Endodermal cell (in vitro differentiated cells): ENCODE measurements at regions not wholly inside any gene's neighbourhood (a gene's known extent, or its start where the extent isn't known, plus 50 kb on each side); places are given as distances from the start of the nearest gene placed in this dataset.

Experiments
- DNase-seq: peaks from one replicate; pipeline ENCODE4 v3.0.0-alpha.2; 2017
- H3K27ac ChIP-seq: 2 replicates; pipeline ENCODE4 v1.5.1; 2013; ENCODE audit warnings: mild to moderate bottlenecking, low read depth, low read length, moderate library complexity
- H3K27me3 ChIP-seq: 2 replicates; pipeline ENCODE4 v1.6.1; 2013; ENCODE audit warnings: mild to moderate bottlenecking, low read length, moderate library complexity; ENCODE audit not compliant: insufficient read depth, control insufficient read depth, poor library complexity, severe bottlenecking
- H3K36me3 ChIP-seq: 2 replicates; pipeline ENCODE4 v1.7.0; 2013; ENCODE audit warnings: mild to moderate bottlenecking, low read length, moderate library complexity; ENCODE audit not compliant: control insufficient read depth, insufficient read depth
- H3K4me1 ChIP-seq: one replicate; pipeline ENCODE4 v1.7.0; 2013; ENCODE audit warnings: low read length; ENCODE audit not compliant: control insufficient read depth, insufficient read depth
- H3K4me3 ChIP-seq: 2 replicates; pipeline ENCODE4 v1.5.1; 2013; ENCODE audit warnings: mild to moderate bottlenecking, low read length, moderate library complexity
- H3K9ac ChIP-seq: 2 replicates; pipeline ENCODE4 v1.6.1; 2013; ENCODE audit warnings: mild to moderate bottlenecking, low read length, moderate library complexity; ENCODE audit not compliant: poor library complexity, severe bottlenecking; ENCODE audit errors: extremely low read depth
- H3K9me3 ChIP-seq: 2 replicates; pipeline ENCODE4 v1.6.1; 2013; ENCODE audit warnings: mild to moderate bottlenecking, low read length, moderate library complexity; ENCODE audit not compliant: control insufficient read depth
- H3K27ac Mint-ChIP-seq: 2 replicates; pipeline ENCODE4 v1.8.0; 2020; ENCODE audit warnings: mixed read lengths
- H3K27me3 Mint-ChIP-seq: 2 replicates; pipeline ENCODE4 v1.8.0; 2021; ENCODE audit warnings: mild to moderate bottlenecking, mixed read lengths; ENCODE audit not compliant: insufficient read depth
- H3K36me3 Mint-ChIP-seq: 2 replicates; pipeline ENCODE4 v1.8.0; 2020; ENCODE audit warnings: low read depth, mixed read lengths
- H3K4me1 Mint-ChIP-seq: 2 replicates; pipeline ENCODE4 v1.8.0; 2020; ENCODE audit warnings: mixed read lengths
- H3K4me3 Mint-ChIP-seq: 2 replicates; pipeline ENCODE4 v1.8.0; 2020; ENCODE audit warnings: mild to moderate bottlenecking, moderate library complexity, mixed read lengths
- H3K9me3 Mint-ChIP-seq: 2 replicates; pipeline ENCODE4 v1.8.0; 2020; ENCODE audit warnings: mild to moderate bottlenecking, mixed read lengths
- WGBS, 2 experiments: methylation state at CpG; one replicate each; pipeline versions ENCODE4 v1.1.5 to v1.1.7; 2013; ENCODE audit warnings: missing lambda C conversion rate in 2 of 2, mixed read lengths in 1 of 2; ENCODE audit not compliant: insufficient coverage in 1 of 2, insufficient read length in 1 of 2; 5-methylcytosine and 5-hydroxymethylcytosine counted together
- TF ChIP-seq, protein P1 (sequence below): fragments of 200-600 bp; sonication (generic); conservative IDR thresholded peaks from 2 replicates; pipeline ENCODE4 v1.5.0; 2021; ENCODE audit warnings: antibody characterized with exemption, mild to moderate bottlenecking

DNA sequence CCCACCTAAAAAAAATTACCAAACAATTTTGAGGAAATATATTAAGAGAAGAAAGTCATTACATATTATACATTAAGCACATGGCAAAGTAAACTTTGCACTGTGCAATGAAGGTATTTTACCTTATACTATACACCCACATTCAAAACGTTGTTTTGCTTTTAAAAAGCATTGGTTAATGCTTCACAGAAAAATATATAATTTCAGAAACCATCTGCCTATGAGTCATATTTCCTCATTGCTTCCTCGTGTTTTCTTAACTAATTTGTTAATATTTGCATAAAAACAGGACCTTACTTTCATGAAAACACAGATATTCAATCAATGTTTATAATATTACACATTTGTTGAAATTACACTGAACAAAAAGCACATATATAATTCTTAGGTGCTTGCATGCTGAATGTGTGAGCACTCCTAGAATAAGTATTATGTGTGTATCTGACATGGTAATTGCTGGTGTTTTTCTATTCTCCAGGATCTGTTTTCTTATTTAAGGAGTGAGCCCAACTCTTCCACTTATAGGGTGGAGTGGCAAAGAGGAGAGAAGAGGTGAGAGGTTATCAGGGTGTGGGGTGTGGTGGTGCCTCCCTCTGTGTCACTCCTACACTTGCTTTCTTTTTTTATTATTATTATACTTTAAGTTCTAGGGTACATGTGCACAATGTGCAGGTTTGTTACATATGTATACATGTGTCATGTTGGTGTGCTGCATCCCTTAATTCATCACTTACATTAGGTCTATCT is 95.1 kb upstream of the IQCM start:
- Histone ChIP-seq H3K27me3 (no peaks in the 10 kb centered on the region), H3K36me3 (no peaks in the 10 kb centered on the region), H3K9ac (no peak overlapping the region), H3K27ac (no peak overlapping the region), H3K9me3 (no peaks in the 10 kb centered on the region), H3K4me1 (no peaks in the 10 kb centered on the region), H3K4me3 (no peak overlapping the region)
- Mint-ChIP-seq H3K4me1 (peaks cover 2% of the 10 kb centered on the region), H3K27me3 (no peaks in the 10 kb centered on the region), H3K4me3 (no peak overlapping the region), H3K27ac (no peak overlapping the region), H3K36me3 (no peaks in the 10 kb centered on the region), H3K9me3 (peaks cover 6% of the 10 kb centered on the region)
- DNase-seq: no peak
- TF ChIP-seq, protein P1, sequence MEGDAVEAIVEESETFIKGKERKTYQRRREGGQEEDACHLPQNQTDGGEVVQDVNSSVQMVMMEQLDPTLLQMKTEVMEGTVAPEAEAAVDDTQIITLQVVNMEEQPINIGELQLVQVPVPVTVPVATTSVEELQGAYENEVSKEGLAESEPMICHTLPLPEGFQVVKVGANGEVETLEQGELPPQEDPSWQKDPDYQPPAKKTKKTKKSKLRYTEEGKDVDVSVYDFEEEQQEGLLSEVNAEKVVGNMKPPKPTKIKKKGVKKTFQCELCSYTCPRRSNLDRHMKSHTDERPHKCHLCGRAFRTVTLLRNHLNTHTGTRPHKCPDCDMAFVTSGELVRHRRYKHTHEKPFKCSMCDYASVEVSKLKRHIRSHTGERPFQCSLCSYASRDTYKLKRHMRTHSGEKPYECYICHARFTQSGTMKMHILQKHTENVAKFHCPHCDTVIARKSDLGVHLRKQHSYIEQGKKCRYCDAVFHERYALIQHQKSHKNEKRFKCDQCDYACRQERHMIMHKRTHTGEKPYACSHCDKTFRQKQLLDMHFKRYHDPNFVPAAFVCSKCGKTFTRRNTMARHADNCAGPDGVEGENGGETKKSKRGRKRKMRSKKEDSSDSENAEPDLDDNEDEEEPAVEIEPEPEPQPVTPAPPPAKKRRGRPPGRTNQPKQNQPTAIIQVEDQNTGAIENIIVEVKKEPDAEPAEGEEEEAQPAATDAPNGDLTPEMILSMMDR: no peak
- 82 to 83% methylated on average over 1 to 2 of the region's 2 CpGs for WGBS, 2 experiments

DNA sequence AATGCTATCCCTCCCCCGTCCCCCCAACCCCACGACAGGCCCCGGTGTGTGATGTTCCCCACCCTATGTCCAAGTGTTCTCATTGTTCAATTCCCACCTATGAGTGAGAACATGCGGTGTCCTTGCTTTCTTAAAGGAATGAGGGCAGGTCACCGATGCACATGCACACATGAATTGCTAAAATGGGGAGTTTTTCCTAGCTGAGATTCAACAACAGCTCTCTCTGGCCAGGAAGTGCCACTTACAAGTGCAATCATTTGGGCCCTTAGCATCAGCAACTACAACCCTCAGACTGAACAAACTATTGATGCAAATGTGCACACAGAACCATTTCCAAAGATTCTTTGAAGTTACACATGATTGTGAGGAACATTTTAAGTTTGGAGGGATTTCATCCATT is 95.7 kb upstream of the IQCM start:
- no peak overlapping the region for H3K27ac ChIP-seq
- TF ChIP-seq, protein P1: no peak
- no peak overlapping the region for H3K27ac Mint-ChIP-seq
- peaks cover 6% of the 10 kb centered on the region for H3K9me3 Mint-ChIP-seq
- 83 to 91% methylated on average over 2 to 5 of the region's 5 CpGs for WGBS, 2 experiments
- H3K9ac ChIP-seq: no peak overlapping the region
- H3K36me3 Mint-ChIP-seq: no peaks in the 10 kb centered on the region
- H3K4me1 Mint-ChIP-seq: peaks cover 2% of the 10 kb centered on the region
- no peak for DNase-seq
- H3K4me1 ChIP-seq: no peaks in the 10 kb centered on the region
- H3K9me3 ChIP-seq: no peaks in the 10 kb centered on the region
- no peaks in the 10 kb centered on the region for H3K27me3 ChIP-seq
- no peak overlapping the region for H3K4me3 ChIP-seq
- no peak overlapping the region for H3K4me3 Mint-ChIP-seq
- H3K36me3 ChIP-seq: no peaks in the 10 kb centered on the region
- H3K27me3 Mint-ChIP-seq: no peaks in the 10 kb centered on the region

DNA sequence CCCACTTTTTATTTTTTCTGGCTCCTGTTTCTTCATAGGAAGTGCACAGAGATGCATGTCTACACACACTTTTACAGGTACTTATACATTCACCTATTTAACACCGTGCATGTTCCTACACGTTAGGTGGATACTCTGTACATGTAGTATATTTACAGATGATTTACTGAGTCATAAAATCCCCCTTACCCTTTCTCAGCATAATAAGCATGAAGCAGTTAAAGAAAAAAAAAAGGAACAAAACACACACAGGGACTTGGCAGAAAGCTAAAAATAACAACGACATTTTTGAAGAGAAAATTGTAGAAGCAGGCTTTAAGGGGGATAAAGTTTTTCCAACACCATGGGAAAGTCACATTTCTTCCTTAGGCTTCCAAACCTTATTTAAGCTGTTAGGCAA is 96.4 kb upstream of the IQCM start:
- H3K27me3 Mint-ChIP-seq: no peaks in the 10 kb centered on the region
- H3K4me3 Mint-ChIP-seq: no peak overlapping the region
- WGBS, 2 experiments: 83 to 96% methylated on average over 1 of the region's 3 CpGs
- H3K36me3 Mint-ChIP-seq: no peaks in the 10 kb centered on the region
- Histone ChIP-seq H3K27me3 (no peaks in the 10 kb centered on the region), H3K4me1 (no peaks in the 10 kb centered on the region), H3K36me3 (no peaks in the 10 kb centered on the region), H3K9me3 (no peaks in the 10 kb centered on the region), H3K9ac (no peak overlapping the region), H3K4me3 (no peak overlapping the region), H3K27ac (no peak overlapping the region)
- TF ChIP-seq, protein P1: no peak
- H3K9me3 Mint-ChIP-seq: peaks cover 6% of the 10 kb centered on the region
- no peak overlapping the region for H3K27ac Mint-ChIP-seq
- no peak for DNase-seq
- H3K4me1 Mint-ChIP-seq: peaks cover 2% of the 10 kb centered on the region
